ENCODE measurements at regions not wholly inside any gene's neighbourhood (a gene's known extent, or its start where the extent isn't known, plus 50 kb on each side); places are given as distances from the start of the nearest gene placed in this dataset.

GRCh38 chr4:123317211-123317610 is 79.4 kb upstream of the SPRY1 start:
- no peaks in the 10 kb centered on the region for H3K27me3 ChIP-seq (replicated peaks in 1 of 2; ENCODE audit: control insufficient read depth in 2 of 2, insufficient read depth in 2 of 2, low read length in 1 of 2)
- no peak overlapping the region for H3K9ac ChIP-seq (ENCODE audit: control insufficient read depth, insufficient read depth, low read length)
- POLR2A ChIA-PET: no interaction called here
- H3K36me3 ChIP-seq (ENCODE audit: control insufficient read depth in 2 of 2, insufficient read depth in 2 of 2, low read length in 1 of 2): no peaks in the 10 kb centered on the region
- BruUV-seq (replicated peaks): no TSS peak
- no peak overlapping the region for H3K4me3 ChIP-seq
- H3K79me2 ChIP-seq (ENCODE audit: control insufficient read depth, insufficient read depth, low read length): no peaks in the 10 kb centered on the region
- no peak overlapping the region for H3K4me2 ChIP-seq (ENCODE audit: control insufficient read depth, insufficient read depth)
- WGBS (ENCODE audit: insufficient coverage, insufficient replicate concordance, low lambda C conversion rate, missing lambda C conversion rate): 100% methylated on average over 1 of the region's 2 CpGs
- no peaks in the 10 kb centered on the region for H3K4me1 ChIP-seq (ENCODE audit: control insufficient read depth, insufficient read depth, low read length)
- H3K9me3 ChIP-seq (replicated peaks; ENCODE audit: control insufficient read depth, insufficient read depth, low read length): no peaks in the 10 kb centered on the region; the same call in 1 of the 3 replicates
- no peak for ATAC-seq
- FAIRE-seq: no peak
- H3K27ac ChIP-seq (ENCODE audit: control insufficient read depth, insufficient read depth): no peak overlapping the region
- RAD21 ChIA-PET (ENCODE audit: unreplicated experiment): no interaction called here
- SMC1A ChIA-PET (ENCODE audit: uncharacterized antibody, unreplicated experiment): no interaction called here
- CTCF ChIA-PET: interaction anchor here (2.1 kb wide), 1 partner anchor 8 kb away, joined by 6 read pairs; no protein-coding TSS in a partner anchor
- H4K20me1 ChIP-seq (ENCODE audit: control insufficient read depth, insufficient read depth): no peaks in the 10 kb centered on the region
- intact Hi-C loops (cut with micrococcal nuclease; ENCODE audit: unreplicated experiment) (no loop called here), in situ Hi-C loops (cut with MboI) (no loop called here)
- no peak overlapping the region for H2AFZ ChIP-seq (ENCODE audit: control insufficient read depth, low read depth, low read length)
- DNase-seq (ENCODE audit: low read depth, low spot score): no peak
- TF ChIP-seq EP300 (IDR thresholded peaks at IDR 0.05; ENCODE audit: borderline replicate concordance in 1 of 2, control insufficient read depth in 1 of 2, low read depth in 2 of 2, low read length in 2 of 2): no peak
- TF ChIP-seq EED (IDR thresholded peaks at IDR 0.05; ENCODE audit: low read depth): no peak
- TF ChIP-seq, protein P1, sequence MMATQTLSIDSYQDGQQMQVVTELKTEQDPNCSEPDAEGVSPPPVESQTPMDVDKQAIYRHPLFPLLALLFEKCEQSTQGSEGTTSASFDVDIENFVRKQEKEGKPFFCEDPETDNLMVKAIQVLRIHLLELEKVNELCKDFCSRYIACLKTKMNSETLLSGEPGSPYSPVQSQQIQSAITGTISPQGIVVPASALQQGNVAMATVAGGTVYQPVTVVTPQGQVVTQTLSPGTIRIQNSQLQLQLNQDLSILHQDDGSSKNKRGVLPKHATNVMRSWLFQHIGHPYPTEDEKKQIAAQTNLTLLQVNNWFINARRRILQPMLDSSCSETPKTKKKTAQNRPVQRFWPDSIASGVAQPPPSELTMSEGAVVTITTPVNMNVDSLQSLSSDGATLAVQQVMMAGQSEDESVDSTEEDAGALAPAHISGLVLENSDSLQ (IDR thresholded peaks at IDR 0.05): no peak
- no peak for TF ChIP-seq MLLT1 (IDR thresholded peaks at IDR 0.05)
- TF ChIP-seq, protein P2, sequence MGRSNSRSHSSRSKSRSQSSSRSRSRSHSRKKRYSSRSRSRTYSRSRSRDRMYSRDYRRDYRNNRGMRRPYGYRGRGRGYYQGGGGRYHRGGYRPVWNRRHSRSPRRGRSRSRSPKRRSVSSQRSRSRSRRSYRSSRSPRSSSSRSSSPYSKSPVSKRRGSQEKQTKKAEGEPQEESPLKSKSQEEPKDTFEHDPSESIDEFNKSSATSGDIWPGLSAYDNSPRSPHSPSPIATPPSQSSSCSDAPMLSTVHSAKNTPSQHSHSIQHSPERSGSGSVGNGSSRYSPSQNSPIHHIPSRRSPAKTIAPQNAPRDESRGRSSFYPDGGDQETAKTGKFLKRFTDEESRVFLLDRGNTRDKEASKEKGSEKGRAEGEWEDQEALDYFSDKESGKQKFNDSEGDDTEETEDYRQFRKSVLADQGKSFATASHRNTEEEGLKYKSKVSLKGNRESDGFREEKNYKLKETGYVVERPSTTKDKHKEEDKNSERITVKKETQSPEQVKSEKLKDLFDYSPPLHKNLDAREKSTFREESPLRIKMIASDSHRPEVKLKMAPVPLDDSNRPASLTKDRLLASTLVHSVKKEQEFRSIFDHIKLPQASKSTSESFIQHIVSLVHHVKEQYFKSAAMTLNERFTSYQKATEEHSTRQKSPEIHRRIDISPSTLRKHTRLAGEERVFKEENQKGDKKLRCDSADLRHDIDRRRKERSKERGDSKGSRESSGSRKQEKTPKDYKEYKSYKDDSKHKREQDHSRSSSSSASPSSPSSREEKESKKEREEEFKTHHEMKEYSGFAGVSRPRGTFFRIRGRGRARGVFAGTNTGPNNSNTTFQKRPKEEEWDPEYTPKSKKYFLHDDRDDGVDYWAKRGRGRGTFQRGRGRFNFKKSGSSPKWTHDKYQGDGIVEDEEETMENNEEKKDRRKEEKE (IDR thresholded peaks at IDR 0.05): no peak
- TF ChIP-seq ESRRA (IDR thresholded peaks at IDR 0.05; ENCODE audit: low read length): no peak
- TF ChIP-seq SPI1 (IDR thresholded peaks at IDR 0.05; ENCODE audit: borderline replicate concordance, insufficient read depth, low read depth, low read length): no peak
- no peak for TF ChIP-seq ATF7 (IDR thresholded peaks at IDR 0.05; ENCODE audit: low read depth)
- no peak for TF ChIP-seq HDGF (IDR thresholded peaks at IDR 0.05)
- TF ChIP-seq ASH2L (IDR thresholded peaks at IDR 0.05; ENCODE audit: borderline replicate concordance, low read depth): no peak
- no peak for TF ChIP-seq SMARCA5 (IDR thresholded peaks at IDR 0.05)
- no peak for TF ChIP-seq NFYB (IDR thresholded peaks at IDR 0.05; ENCODE audit: insufficient read depth, low read depth, low read length)
- TF ChIP-seq GATAD2B (conservative IDR thresholded peaks at IDR 0.05; ENCODE audit: low read depth): no peak
- TF ChIP-seq WRNIP1 (IDR thresholded peaks at IDR 0.05; ENCODE audit: borderline replicate concordance, low read depth, low read length): no peak
- no peak for TF ChIP-seq ZNF687 (IDR thresholded peaks at IDR 0.05)
